Epithelial cell of esophagus (primary cell): ENCODE measurements at regions not wholly inside any gene's neighbourhood (a gene's known extent, or its start where the extent isn't known, plus 50 kb on each side); places are given as distances from the start of the nearest gene placed in this dataset.

ENCODE experiments used
- DNase-seq: peaks from one replicate; pipeline ENCODE4 v3.0.0; 2010; ENCODE audit warnings: low read depth
- H3K4me3 ChIP-seq: 2 replicates; pipeline ENCODE4 v1.5.1; 2011; ENCODE audit warnings: mild to moderate bottlenecking, low read length, control low read depth
- TF ChIP-seq, protein P1 (sequence below): IDR thresholded peaks from 2 replicates; pipeline ENCODE4 v1.5.1; 2011; ENCODE audit warnings: low read depth, mild to moderate bottlenecking, low read length, control low read depth, inconsistent platforms; ENCODE audit not compliant: insufficient read depth; ENCODE audit errors: missing control alignments

DNA sequence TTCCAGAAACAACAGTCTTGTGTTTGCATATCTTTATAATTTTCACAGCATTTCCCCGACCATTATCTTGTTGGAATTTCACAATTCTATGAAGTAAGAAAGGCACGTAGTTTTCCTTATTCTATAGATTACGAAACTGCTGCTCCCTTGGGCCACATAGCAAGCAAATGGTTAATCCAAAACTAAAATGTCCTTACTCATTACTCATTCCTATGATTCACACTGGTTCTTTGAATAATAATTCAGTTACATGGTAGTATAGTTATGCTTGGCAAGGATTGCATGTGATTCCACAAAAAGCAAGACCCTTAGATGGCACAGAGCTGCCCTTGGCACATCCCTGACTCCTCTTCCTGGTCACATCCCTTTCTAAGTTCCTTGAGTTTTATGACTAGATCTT is 51.2 kb downstream of the OR13H1 start:
- no peak overlapping the region for H3K4me3 ChIP-seq
- DNase-seq, result peak; percentile 44
- TF ChIP-seq, protein P1, sequence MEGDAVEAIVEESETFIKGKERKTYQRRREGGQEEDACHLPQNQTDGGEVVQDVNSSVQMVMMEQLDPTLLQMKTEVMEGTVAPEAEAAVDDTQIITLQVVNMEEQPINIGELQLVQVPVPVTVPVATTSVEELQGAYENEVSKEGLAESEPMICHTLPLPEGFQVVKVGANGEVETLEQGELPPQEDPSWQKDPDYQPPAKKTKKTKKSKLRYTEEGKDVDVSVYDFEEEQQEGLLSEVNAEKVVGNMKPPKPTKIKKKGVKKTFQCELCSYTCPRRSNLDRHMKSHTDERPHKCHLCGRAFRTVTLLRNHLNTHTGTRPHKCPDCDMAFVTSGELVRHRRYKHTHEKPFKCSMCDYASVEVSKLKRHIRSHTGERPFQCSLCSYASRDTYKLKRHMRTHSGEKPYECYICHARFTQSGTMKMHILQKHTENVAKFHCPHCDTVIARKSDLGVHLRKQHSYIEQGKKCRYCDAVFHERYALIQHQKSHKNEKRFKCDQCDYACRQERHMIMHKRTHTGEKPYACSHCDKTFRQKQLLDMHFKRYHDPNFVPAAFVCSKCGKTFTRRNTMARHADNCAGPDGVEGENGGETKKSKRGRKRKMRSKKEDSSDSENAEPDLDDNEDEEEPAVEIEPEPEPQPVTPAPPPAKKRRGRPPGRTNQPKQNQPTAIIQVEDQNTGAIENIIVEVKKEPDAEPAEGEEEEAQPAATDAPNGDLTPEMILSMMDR, result no peak

DNA sequence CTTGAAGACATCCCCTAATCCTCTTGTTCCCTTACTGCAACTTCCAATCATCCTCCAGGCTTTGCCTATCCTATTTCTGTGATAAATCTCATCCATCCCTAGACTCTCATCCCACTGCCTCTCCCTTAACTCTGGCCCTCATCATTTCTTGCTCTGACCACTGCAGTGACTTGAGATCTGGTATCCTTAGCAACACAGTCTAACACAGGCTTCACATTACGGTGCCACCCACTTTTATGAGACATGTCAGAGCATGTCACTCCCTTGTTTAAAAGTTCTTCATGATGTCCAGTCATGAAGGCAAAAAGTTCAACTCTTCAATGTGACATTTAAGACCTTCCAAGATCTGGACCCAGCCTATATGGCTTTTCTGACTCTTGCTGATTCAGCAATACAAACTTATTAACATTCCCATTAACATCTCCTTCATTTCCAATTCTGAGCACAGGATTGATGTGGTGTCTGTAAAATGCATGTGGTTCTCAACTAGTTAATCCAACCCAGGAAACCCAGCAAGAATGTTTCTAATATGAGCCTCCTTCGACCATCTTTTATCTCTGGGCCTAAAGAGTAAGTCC is 64.0 kb downstream of the OR13H1 start:
- TF ChIP-seq, protein P1, result no peak
- peak; percentile 3 for DNase-seq
- no peak overlapping the region for H3K4me3 ChIP-seq

DNA sequence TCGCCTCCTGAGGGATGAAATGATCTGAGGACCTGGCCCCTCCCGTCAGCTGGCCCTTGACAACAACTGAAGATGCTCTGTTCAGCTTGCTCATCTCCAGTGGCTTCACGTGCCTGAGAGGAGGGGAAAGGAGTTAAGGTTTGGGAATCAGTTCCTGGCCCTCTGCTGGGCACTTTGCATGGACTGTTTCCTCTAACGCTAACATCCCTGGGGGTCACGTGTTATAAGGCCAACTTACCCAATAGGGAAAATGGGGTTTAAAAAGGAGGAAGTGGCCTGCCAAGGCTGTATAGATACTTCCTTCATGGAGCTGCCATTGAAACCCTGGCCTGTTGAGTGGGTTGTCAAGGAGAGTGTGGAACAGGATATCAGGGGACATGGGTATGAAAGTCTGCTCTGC is 65.6 kb downstream of the OR13H1 start:
- DNase-seq, result no peak
- TF ChIP-seq, protein P1, result no peak
- no peak overlapping the region for H3K4me3 ChIP-seq

DNA sequence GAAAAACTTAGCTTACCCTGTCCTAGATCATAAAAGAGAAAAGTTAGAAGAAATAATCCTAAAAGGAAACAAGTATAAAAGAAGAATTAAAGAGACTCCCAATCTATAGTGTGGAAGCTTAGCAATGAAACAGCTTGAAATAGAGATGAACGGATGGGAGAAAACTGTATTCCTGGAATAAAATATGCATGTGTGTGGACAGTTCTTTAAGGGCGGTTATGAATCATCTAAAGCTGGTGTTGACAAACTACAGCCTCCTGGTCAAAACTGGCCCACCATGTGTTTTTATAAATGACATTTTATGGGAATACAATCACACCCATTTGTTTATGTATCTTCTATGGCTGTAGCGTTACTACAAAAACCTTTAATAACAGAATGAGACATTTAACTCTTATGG is 69.4 kb downstream of the OR13H1 start:
- TF ChIP-seq, protein P1, result no peak
- no peak overlapping the region for H3K4me3 ChIP-seq
- no peak for DNase-seq

DNA sequence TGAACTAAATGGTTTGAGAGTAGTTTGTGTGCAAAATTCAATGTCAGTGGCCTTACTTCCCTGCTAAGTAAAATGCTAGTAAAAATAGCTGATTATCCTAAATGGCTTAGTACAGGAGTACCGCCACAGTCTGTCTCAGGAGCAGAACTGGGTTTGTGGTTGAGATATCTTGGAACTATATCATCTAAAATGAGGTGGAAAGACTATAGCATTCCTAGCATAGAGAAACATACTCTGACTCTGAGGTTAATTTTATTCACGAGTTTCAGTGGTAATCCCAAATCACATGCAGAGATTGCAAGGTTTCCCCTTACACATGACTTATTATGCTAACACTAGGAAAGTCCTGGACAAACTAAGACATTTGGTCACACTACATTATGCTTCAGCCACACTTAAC is 70.4 kb downstream of the OR13H1 start:
- no peak overlapping the region for H3K4me3 ChIP-seq
- DNase-seq, result no peak
- TF ChIP-seq, protein P1, result no peak

DNA sequence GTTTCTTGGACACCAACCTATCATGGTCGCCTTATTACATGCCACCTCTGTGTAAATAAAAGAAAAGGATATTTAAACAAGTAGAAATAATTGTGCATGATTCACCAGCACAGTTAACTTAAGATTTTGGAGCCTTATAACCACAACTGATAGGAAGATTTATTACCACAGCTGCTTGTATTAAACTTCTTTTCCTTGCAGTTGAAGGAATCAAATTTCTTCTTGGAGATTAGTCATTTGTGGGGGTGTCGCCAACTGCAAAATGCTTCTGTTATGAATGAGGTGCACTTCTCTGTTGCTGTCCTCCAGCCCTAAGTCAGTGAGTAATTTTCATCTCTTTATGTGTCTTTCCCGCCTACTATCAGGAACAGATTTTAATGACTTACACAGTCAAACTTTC is 73.3 kb downstream of the OR13H1 start:
- TF ChIP-seq, protein P1, result no peak
- DNase-seq, result peak; percentile 16
- no peak overlapping the region for H3K4me3 ChIP-seq

DNA sequence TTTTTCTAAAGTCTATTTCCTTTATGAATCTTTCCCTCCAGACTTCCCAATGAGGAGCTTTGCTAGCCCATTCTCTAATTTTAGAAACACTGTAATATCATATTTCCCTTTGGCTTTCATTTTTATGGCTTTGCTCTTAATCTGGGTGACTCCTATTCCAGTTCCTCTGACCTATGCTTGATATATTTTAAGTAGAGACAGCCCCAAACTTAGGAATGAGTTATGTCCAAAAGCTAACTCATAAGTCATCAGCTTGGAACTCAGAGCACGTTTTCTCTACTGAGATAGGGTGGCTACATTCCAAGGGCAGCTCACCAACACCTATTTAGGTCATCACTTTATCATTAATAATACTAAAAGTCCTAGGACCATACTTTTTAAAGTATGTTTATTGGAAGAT is 77.8 kb downstream of the OR13H1 start:
- H3K4me3 ChIP-seq, result no peak overlapping the region
- TF ChIP-seq, protein P1, result no peak
- no peak for DNase-seq
